ENCODE measurements at regions not wholly inside any gene's neighbourhood (a gene's known extent, or its start where the extent isn't known, plus 50 kb on each side); places are given as distances from the start of the nearest gene placed in this dataset.

GRCh38 chr5:173527671-173528070 is 88.8 kb downstream of the BOD1 start:
- no peak for TF ChIP-seq CTCF (IDR thresholded peaks at IDR 0.05)
- no peak for TF ChIP-seq POLR2A (IDR thresholded peaks at IDR 0.05)

Data from adrenal gland (tissue), 5 donors.